Spleen (tissue), 11 donors: ENCODE measurements at regions not wholly inside any gene's neighbourhood (a gene's known extent, or its start where the extent isn't known, plus 50 kb on each side); places are given as distances from the start of the nearest gene placed in this dataset.

Experiments used
- DNase-seq: peaks from one replicate; pipeline ENCODE4 v3.0.0-alpha.2; 2020
- H3K27ac ChIP-seq, 8 donors: fragments of 200-600 bp; sonication (generic) in 7 of 8; 1 replicate in 4 of 8; 2 replicates in 4 of 8; pipeline versions ENCODE4 v1.5.0 to v1.8.0; 2016 to 2021; ENCODE audit warnings: inconsistent platforms in 4 of 8, mild to moderate bottlenecking in 4 of 8, moderate library complexity in 1 of 8
- H3K27me3 ChIP-seq, 7 donors: fragments of 200-600 bp; sonication (generic) in 6 of 7; replicated peaks in 1 of 7; 1 replicate in 4 of 7; 2 replicates in 3 of 7; pipeline versions ENCODE4 v1.5.0 to v1.8.0; 2016 to 2021; ENCODE audit warnings: inconsistent platforms in 3 of 7, mild to moderate bottlenecking in 1 of 7
- H3K36me3 ChIP-seq, 6 donors: fragments of 200-600 bp; sonication (generic) in 5 of 6; 1 replicate in 4 of 6; 2 replicates in 2 of 6; pipeline versions ENCODE4 v1.5.0 to v1.8.0; 2016 to 2021; ENCODE audit warnings: inconsistent platforms in 2 of 6
- H3K4me1 ChIP-seq, 6 donors: fragments of 200-600 bp; sonication (generic) in 5 of 6; 1 replicate in 3 of 6; 2 replicates in 3 of 6; pipeline versions ENCODE4 v1.5.0 to v1.8.0; 2016 to 2021; ENCODE audit warnings: inconsistent platforms in 3 of 6
- H3K4me3 ChIP-seq, 8 donors: fragments of 200-600 bp; sonication (generic) in 7 of 8; 1 replicate in 4 of 8; 2 replicates in 4 of 8; pipeline versions ENCODE4 v1.5.0 to v1.8.0; 2016 to 2021; ENCODE audit warnings: inconsistent platforms in 4 of 8, mild to moderate bottlenecking in 4 of 8, moderate library complexity in 2 of 8
- H3K9me3 ChIP-seq, 8 donors: fragments of 200-600 bp; sonication (generic) in 7 of 8; 1 replicate in 4 of 8; 2 replicates in 4 of 8; pipeline versions ENCODE4 v1.5.0 to v1.8.0; 2016 to 2021; ENCODE audit warnings: inconsistent platforms in 4 of 8
- CTCF ChIP-seq, 11 experiments: fragments of 200-600 bp in 7 of 11; fragments of 450-650 bp in 4 of 11; sonication (generic) in 4 of 11; IDR thresholded peaks in 8 of 11; conservative IDR thresholded peaks in 3 of 11; 1 replicate in 7 of 11; 2 replicates in 4 of 11; pipeline versions ENCODE4 v1.4.0 to v1.8.0; 2016 to 2021; ENCODE audit warnings: antibody characterized with exemption in 11 of 11, inconsistent platforms in 4 of 11, mild to moderate bottlenecking in 1 of 11
- POLR2A ChIP-seq, 3 donors: fragments of 450-650 bp; IDR thresholded peaks; one replicate each; pipeline ENCODE4 v1.5.1; 2017; ENCODE audit warnings: antibody characterized with exemption in 3 of 3, mild to moderate bottlenecking in 1 of 3
- POLR2AphosphoS5 ChIP-seq, 3 donors: sonication (generic); formaldehyde crosslinking; IDR thresholded peaks; one replicate each; pipeline ENCODE4 v1.5.1; 2017; ENCODE audit warnings: antibody characterized with exemption in 3 of 3
- WGBS, 5 donors: extraction: QIAGEN DNeasy Blood & Tissue Kit in 3 of 5; methylation state at CpG; one replicate each; pipeline versions ENCODE4 v1.1.5 to v1.1.7; 2013 to 2018; 5-methylcytosine and 5-hydroxymethylcytosine counted together
- intact Hi-C: fragments of 100-400 bp; cut with DNase I; formaldehyde crosslinking; loops from one replicate; pipeline ENCODE4 v1.15.0; 2023; ENCODE audit warnings: low total_unique reads
- donor health status: healthy with polysubstance abuse.
- donor health status: DM: no; HTN: no; CAD: no; lungs with moderate emphysema.
- donor health status: DM: no; HTN: no; CAD: no.
- donor health status: Bipolar disorder and iron deficiency.
- donor health status: healthy.
- donor health status: DM: no; HTN: no; CAD: no.
- donor health status: DM: yes; HTN: yes; CAD: no.

- Histone ChIP-seq H3K9me3 (peaks cover 0 to 23% (median 3%) of the 10 kb centered on the region in 8 donors), H3K27ac (no peak overlapping the region), H3K27me3 (no peaks in the 10 kb centered on the region), H3K4me3 (no peak overlapping the region), H3K4me1 (no peaks in the 10 kb centered on the region), H3K36me3 (no peaks in the 10 kb centered on the region)
- 73 to 80% (median 78%) methylated on average over 11 of the region's 11 CpGs for WGBS, 5 donors
- intact Hi-C loops, result no loop called here
- DNase-seq, result no peak
- TF ChIP-seq POLR2A (IDR thresholded peaks at IDR 0.05) (no peak), CTCF (IDR thresholded peaks at IDR 0.05 in 8 of 11, conservative IDR thresholded peaks at IDR 0.05 in 3 of 11) (no peak), POLR2AphosphoS5 (IDR thresholded peaks at IDR 0.05) (no peak)
Measured at GRCh38 chr16:7990626-7991260, 599.6 kb downstream of the TMEM114 start.

- intact Hi-C loops, result no loop called here
- TF ChIP-seq CTCF (IDR thresholded peaks at IDR 0.05 in 8 of 11, conservative IDR thresholded peaks at IDR 0.05 in 3 of 11), result no peak
- no peak for TF ChIP-seq POLR2AphosphoS5 (IDR thresholded peaks at IDR 0.05)
- no peak for TF ChIP-seq POLR2A (IDR thresholded peaks at IDR 0.05)
- DNase-seq, result no peak
- H3K27me3 ChIP-seq, result no peaks in the 10 kb centered on the region
- peaks cover 0 to 9% (median 1%) of the 10 kb centered on the region in 8 donors for H3K9me3 ChIP-seq
- 47 to 73% (median 60%) methylated on average over 2 to 3 of the region's 3 CpGs for WGBS, 5 donors
- no peak overlapping the region for H3K4me3 ChIP-seq
- H3K27ac ChIP-seq, result no peak overlapping the region
- H3K36me3 ChIP-seq, result no peaks in the 10 kb centered on the region
- no peaks in the 10 kb centered on the region for H3K4me1 ChIP-seq
Measured at GRCh38 chr16:7983676-7984075, 606.6 kb downstream of the TMEM114 start.

GRCh38 chr16:7980133-7980483 is 610.2 kb downstream of the TMEM114 start:
- no peaks in the 10 kb centered on the region for H3K4me1 ChIP-seq
- no peaks in the 10 kb centered on the region for H3K27me3 ChIP-seq
- H3K4me3 ChIP-seq, result no peak overlapping the region
- DNase-seq, result no peak
- H3K36me3 ChIP-seq, result no peaks in the 10 kb centered on the region
- 36 to 49% (median 47%) methylated on average over 2 of the region's 2 CpGs for whole genome bisulfite sequencing, 5 donors
- no peak overlapping the region for H3K27ac ChIP-seq
- intact Hi-C loops, result no loop called here
- H3K9me3 ChIP-seq, result no peaks in the 10 kb centered on the region
- TF ChIP-seq POLR2A (IDR thresholded peaks at IDR 0.05) (no peak), POLR2AphosphoS5 (IDR thresholded peaks at IDR 0.05) (no peak), CTCF (IDR thresholded peaks at IDR 0.05 in 8 of 11, conservative IDR thresholded peaks at IDR 0.05 in 3 of 11) (no peak)

- H3K27me3 ChIP-seq, result no peaks in the 10 kb centered on the region
- no peaks in the 10 kb centered on the region for H3K4me1 ChIP-seq
- H3K36me3 ChIP-seq, result no peaks in the 10 kb centered on the region
- intact Hi-C loops, result no loop called here
- 70 to 77% (median 75%) methylated on average over 18 of the region's 18 CpGs for WGBS, 5 donors
- TF ChIP-seq POLR2AphosphoS5 (IDR thresholded peaks at IDR 0.05), result no peak
- TF ChIP-seq POLR2A (IDR thresholded peaks at IDR 0.05), result no peak
- TF ChIP-seq CTCF (IDR thresholded peaks at IDR 0.05 in 8 of 11, conservative IDR thresholded peaks at IDR 0.05 in 3 of 11), result no peak
- no peak for DNase-seq
- no peak overlapping the region for H3K27ac ChIP-seq
- no peaks in the 10 kb centered on the region for H3K9me3 ChIP-seq
- H3K4me3 ChIP-seq, result no peak overlapping the region
Measured at GRCh38 chr16:7979448-7980132, 610.7 kb downstream of the TMEM114 start.
